ENCODE measurements at regions not wholly inside any gene's neighbourhood (a gene's known extent, or its start where the extent isn't known, plus 50 kb on each side); places are given as distances from the start of the nearest gene placed in this dataset.

DNA sequence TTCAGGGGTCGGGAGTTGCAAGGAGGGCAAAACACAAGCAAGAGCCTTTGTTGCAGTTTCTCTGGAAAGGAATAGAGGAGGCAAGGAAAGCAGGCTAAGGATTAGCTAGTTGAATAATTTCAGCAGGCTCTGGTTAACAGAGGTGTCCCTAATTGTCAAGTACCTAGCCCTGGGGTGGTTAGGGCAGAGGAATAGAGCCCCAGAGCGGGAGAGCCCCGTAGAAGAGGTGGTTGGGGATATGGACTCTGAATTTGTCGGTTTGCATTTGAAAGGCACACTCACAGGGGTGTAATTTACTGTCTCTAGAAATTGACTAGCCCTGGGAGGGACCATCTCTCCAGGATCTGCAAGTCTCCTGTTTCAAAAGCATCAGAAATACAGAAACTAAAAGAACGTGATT lies 1030.2 kb downstream of the TMEM182 start (continued):
- no peak for TF ChIP-seq SIN3A (IDR thresholded peaks at IDR 0.05; ENCODE audit: borderline replicate concordance, low read depth, low read length)
- no peak for TF ChIP-seq RXRA (IDR thresholded peaks at IDR 0.05; ENCODE audit: borderline replicate concordance, low read depth)
- no peak for TF ChIP-seq MAX (IDR thresholded peaks at IDR 0.05; ENCODE audit: low read depth)

GRCh38 chr2:103798291-103798690 lies 1036.5 kb downstream of the TMEM182 start:
- H3K9me2 ChIP-seq, result no peaks in the 10 kb centered on the region
- H3K27me3 ChIP-seq (ENCODE audit: insufficient read depth), result no peaks in the 10 kb centered on the region
- no peaks in the 10 kb centered on the region for H3K36me3 ChIP-seq (replicated peaks in 1 of 2; ENCODE audit: control insufficient read depth in 1 of 2, insufficient read depth in 2 of 2, low read length in 1 of 2)
- TF ChIP-seq NFIC (IDR thresholded peaks at IDR 0.05; ENCODE audit: borderline replicate concordance) (no peak), POLR2AphosphoS5 (IDR thresholded peaks at IDR 0.05; ENCODE audit: low read depth, low read length) (no peak), RAD21 (IDR thresholded peaks at IDR 0.05; ENCODE audit: low read length) (no peak), CHD2 (IDR thresholded peaks at IDR 0.05; ENCODE audit: low read length, partially characterized antibody) (no peak), ELF1 (IDR thresholded peaks at IDR 0.05) (no peak), MAX (IDR thresholded peaks at IDR 0.05; ENCODE audit: low read depth) (no peak), GATA2 (CRISPR knock-in tag; IDR thresholded peaks at IDR 0.05) (no peak), EZH2phosphoT487 (IDR thresholded peaks at IDR 0.05; ENCODE audit: borderline replicate concordance, low read depth) (no peak)
- ChIA-PET POLR2A (no interaction called here), CTCF (no interaction called here)
- H3K4me2 ChIP-seq, result no peak overlapping the region
- H2AFZ ChIP-seq (ENCODE audit: low read depth), result no peak overlapping the region
- no peaks in the 10 kb centered on the region for H3K79me2 ChIP-seq (ENCODE audit: insufficient read depth)
- no peaks in the 10 kb centered on the region for H3F3A ChIP-seq (replicated peaks; ENCODE audit: insufficient read depth)
- H3K4me3 ChIP-seq (ENCODE audit: low read depth in 2 of 2, low read length in 1 of 2), result no peak overlapping the region
- H3K27ac ChIP-seq (ENCODE audit: low read depth in 2 of 2, low read length in 1 of 2), result no peak overlapping the region
- DNase-seq, result no peak
- H3K9me3 ChIP-seq, result no peaks in the 10 kb centered on the region
- 2% methylated on average over 1 of the region's 1 CpG for WGBS (ENCODE audit: low lambda C conversion rate)
- H3K4me1 ChIP-seq (ENCODE audit: control insufficient read depth in 1 of 2, insufficient read depth in 2 of 2, low read depth in 1 of 2, low read length in 1 of 2), result no peaks in the 10 kb centered on the region
- H3K9ac ChIP-seq, result no peak overlapping the region
- H4K20me1 ChIP-seq (ENCODE audit: insufficient read depth), result no peaks in the 10 kb centered on the region

- ChIA-PET CTCF (no interaction called here), POLR2A (no interaction called here)
- no peaks in the 10 kb centered on the region for H4K20me1 ChIP-seq (ENCODE audit: insufficient read depth)
- no peak overlapping the region for H3K27ac ChIP-seq (ENCODE audit: low read depth in 2 of 2, low read length in 1 of 2)
- H3F3A ChIP-seq (replicated peaks; ENCODE audit: insufficient read depth), result no peaks in the 10 kb centered on the region
- no peaks in the 10 kb centered on the region for H3K4me1 ChIP-seq (ENCODE audit: control insufficient read depth in 1 of 2, insufficient read depth in 2 of 2, low read depth in 1 of 2, low read length in 1 of 2)
- no peak overlapping the region for H3K4me3 ChIP-seq (ENCODE audit: low read depth in 2 of 2, low read length in 1 of 2)
- 6% methylated on average over 1 of the region's 1 CpG for WGBS (ENCODE audit: low lambda C conversion rate)
- H3K4me2 ChIP-seq, result no peak overlapping the region
- no peak overlapping the region for H3K9ac ChIP-seq
- no peaks in the 10 kb centered on the region for H3K79me2 ChIP-seq (ENCODE audit: insufficient read depth)
- H3K36me3 ChIP-seq (replicated peaks in 1 of 2; ENCODE audit: control insufficient read depth in 1 of 2, insufficient read depth in 2 of 2, low read length in 1 of 2), result no peaks in the 10 kb centered on the region
- no peak overlapping the region for H2AFZ ChIP-seq (ENCODE audit: low read depth)
- no peaks in the 10 kb centered on the region for H3K9me3 ChIP-seq
- H3K9me2 ChIP-seq, result no peaks in the 10 kb centered on the region
- H3K27me3 ChIP-seq (ENCODE audit: insufficient read depth), result no peaks in the 10 kb centered on the region
- DNase-seq, result no peak
- TF ChIP-seq USF1 (IDR thresholded peaks at IDR 0.05; ENCODE audit: borderline replicate concordance, low read depth) (no peak), NFIC (IDR thresholded peaks at IDR 0.05; ENCODE audit: borderline replicate concordance) (no peak), MEF2A (IDR thresholded peaks at IDR 0.05; ENCODE audit: borderline replicate concordance, low read depth) (no peak), GATA2 (CRISPR knock-in tag; IDR thresholded peaks at IDR 0.05) (no peak), CTCF (IDR thresholded peaks at IDR 0.05) (no peak), JUND (IDR thresholded peaks at IDR 0.05) (no peak), GABPA (IDR thresholded peaks at IDR 0.05; ENCODE audit: low read depth) (no peak), NRF1 (IDR thresholded peaks at IDR 0.05; ENCODE audit: low read depth, low read length) (no peak), SMC3 (IDR thresholded peaks at IDR 0.05; ENCODE audit: low read depth, low read length) (no peak), MAX (IDR thresholded peaks at IDR 0.05; ENCODE audit: low read depth) (no peak)
- TF ChIP-seq, protein P1, sequence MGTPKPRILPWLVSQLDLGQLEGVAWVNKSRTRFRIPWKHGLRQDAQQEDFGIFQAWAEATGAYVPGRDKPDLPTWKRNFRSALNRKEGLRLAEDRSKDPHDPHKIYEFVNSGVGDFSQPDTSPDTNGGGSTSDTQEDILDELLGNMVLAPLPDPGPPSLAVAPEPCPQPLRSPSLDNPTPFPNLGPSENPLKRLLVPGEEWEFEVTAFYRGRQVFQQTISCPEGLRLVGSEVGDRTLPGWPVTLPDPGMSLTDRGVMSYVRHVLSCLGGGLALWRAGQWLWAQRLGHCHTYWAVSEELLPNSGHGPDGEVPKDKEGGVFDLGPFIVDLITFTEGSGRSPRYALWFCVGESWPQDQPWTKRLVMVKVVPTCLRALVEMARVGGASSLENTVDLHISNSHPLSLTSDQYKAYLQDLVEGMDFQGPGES (IDR thresholded peaks at IDR 0.05; ENCODE audit: low read depth, low read length), result no peak
- TF ChIP-seq, protein P2, sequence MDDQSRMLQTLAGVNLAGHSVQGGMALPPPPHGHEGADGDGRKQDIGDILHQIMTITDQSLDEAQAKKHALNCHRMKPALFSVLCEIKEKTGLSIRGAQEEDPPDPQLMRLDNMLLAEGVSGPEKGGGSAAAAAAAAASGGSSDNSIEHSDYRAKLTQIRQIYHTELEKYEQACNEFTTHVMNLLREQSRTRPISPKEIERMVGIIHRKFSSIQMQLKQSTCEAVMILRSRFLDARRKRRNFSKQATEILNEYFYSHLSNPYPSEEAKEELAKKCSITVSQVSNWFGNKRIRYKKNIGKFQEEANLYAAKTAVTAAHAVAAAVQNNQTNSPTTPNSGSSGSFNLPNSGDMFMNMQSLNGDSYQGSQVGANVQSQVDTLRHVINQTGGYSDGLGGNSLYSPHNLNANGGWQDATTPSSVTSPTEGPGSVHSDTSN (IDR thresholded peaks at IDR 0.05), result no peak
- TF ChIP-seq, protein P3, sequence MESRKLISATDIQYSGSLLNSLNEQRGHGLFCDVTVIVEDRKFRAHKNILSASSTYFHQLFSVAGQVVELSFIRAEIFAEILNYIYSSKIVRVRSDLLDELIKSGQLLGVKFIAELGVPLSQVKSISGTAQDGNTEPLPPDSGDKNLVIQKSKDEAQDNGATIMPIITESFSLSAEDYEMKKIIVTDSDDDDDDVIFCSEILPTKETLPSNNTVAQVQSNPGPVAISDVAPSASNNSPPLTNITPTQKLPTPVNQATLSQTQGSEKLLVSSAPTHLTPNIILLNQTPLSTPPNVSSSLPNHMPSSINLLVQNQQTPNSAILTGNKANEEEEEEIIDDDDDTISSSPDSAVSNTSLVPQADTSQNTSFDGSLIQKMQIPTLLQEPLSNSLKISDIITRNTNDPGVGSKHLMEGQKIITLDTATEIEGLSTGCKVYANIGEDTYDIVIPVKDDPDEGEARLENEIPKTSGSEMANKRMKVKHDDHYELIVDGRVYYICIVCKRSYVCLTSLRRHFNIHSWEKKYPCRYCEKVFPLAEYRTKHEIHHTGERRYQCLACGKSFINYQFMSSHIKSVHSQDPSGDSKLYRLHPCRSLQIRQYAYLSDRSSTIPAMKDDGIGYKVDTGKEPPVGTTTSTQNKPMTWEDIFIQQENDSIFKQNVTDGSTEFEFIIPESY (IDR thresholded peaks at IDR 0.05; ENCODE audit: borderline replicate concordance, low read depth), result no peak
Observed at GRCh38 chr2:103804013-103804412, 1042.2 kb downstream of the TMEM182 start.
